GM19468 (cell line): ENCODE measurements at regions not wholly inside any gene's neighbourhood (a gene's known extent, or its start where the extent isn't known, plus 50 kb on each side); places are given as distances from the start of the nearest gene placed in this dataset.

Experiments used
- ATAC-seq: cut with Tn5 transposase; IDR thresholded peaks from one replicate; pipeline ENCODE4 v1.9.1; 2021; ENCODE audit warnings: mild to moderate bottlenecking, moderate library complexity, moderate number of reproducible peaks; ENCODE audit not compliant: unreplicated experiment; ENCODE audit errors: extremely low read depth

DNA sequence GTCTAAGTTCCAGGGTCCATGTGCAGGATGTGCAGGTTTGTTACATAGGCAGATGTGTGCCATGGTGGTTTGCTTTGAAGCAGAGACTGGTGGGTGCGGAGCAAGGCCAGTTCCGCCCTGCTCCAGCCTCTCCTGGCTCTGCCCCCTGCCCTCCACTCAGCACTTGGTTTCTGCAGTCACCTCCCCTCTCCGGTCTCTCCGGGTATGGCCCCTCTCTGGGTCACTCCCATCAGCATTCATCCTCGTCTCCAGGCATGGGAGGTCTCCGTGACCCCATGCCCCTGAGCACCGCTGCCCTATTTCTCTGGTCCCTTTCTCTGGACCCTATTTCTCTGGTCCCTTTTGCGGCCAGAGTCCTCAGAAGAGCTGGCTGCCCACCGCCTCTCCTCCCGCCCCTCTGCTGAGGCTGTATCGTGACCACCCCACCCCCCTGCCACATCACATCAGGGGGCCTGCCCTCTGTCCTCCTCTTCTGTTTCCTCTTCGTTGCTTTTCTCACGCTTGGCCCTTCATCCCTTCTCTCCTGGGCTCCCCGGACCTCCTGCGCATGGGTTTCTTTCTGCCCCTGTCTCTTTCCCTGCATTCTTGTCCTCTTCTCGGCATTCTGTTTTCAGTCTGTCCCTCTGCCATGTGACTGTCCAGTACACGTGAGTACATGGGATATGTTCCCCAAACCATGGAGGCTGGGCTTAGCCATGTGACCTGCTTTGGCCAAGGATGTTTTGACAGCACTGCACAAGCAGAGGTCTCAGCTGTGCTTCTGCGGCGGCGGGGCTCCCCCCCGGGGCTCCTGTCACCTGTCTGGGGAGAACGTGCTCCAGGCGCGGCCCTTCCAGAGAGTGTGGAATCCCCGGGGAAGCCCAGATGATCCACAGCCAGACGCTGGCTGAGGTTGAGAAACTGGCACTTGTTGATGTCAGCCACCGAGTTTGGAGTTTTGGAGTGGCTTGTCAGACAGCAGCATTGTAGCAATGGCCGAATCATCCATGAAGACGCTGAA, 54.4 kb upstream of the C1orf174 start:
- no peak for ATAC-seq

DNA sequence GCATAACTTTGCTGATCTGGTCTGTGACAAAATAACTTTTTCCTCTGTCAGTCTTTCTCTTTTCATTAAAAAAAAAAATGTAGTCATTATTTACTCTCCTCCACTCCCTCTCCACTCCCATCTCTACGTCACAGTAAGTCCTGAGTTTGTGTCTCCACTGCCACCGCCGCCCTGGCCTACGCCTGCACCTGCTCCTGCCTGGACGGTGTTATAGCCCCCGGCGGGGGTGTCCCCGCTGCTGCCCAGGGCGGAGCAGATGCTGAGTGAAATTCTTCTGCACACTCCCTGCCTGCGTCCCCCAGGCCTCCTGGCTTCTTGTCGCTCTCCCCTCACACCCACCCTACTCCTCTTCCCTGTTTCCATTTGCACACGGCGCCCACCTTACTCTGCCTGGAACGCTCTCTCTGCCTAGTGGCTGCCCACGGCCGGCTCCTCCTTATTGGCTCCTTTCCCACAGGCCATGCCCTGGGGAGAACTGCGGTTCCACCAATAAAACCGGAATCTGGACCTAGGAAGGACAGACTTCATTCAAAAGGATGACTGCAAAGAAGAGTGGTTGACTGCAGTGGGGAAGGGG, 55.2 kb upstream of the C1orf174 start:
- no peak for ATAC-seq

DNA sequence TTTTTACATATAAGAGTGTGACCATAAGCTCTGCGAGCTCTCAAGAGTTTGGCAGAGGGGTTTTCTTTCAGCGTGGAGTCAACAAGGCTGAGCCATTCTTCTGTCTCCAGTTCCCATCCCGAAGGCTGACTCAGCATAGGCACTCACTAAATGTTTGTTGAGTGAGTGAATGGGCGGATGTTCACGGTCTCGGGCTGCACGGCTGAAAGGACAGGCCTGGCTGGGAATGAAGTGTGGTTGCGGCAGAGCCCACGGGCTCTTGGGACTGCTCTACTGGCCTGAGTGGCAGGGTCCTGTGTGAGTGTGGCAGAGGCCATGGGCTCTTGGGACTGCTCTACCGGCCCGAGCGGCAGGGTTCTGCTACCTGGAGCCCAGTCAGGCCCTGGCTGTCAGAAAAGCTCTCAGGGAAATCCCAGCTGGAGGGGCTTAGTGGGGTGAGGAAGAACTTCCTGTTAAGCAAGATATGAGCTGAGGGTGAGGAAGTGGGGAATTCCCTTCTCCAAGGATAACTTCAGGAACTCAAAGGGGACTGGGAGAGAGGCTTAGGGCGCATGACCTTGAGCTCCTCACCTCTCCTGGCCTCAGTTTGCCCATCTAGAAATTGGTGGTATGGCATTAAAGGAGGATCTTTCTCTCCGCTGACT, 56.6 kb upstream of the C1orf174 start:
- ATAC-seq = no peak

DNA sequence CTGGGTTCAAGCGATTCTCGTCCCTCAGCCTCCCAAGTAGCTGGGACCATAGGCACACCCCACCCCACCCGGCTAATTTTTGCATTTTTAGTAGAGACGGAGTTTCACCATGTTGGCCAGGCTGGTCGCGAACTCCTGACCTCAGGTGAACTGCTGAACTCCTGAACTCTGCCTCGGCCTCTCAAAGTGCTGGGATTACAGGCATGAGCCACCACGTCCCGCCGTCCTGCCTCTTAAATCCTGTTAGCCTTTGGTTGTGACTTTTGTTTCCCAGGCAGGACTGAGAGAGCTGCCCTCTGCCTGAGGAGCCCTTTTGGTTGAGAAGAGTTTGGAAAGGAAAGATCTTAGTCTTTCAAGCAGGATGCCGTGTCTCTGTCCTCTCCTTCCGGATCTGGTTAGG, 59.3 kb upstream of the C1orf174 start:
- ATAC-seq = no peak

DNA sequence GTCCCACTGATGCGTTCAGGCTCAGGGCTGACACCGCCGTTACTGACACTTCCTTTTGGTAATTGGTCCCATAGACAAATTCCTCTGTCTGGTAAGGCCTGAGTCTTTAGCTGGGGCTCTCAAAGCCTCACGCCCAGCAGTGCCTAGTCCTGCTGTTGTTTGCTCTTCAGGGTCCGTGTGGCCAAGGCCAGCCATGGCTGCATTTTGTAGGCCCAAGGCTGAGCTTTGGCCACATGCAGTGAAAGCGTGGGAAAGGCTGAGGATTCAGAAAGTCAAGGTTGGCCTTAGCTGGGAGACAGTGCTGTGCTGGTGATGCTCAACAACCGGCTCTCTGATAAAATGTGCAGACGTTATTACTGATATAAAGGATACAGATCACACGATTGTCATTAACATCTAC, 63.5 kb upstream of the C1orf174 start:
- ATAC-seq = no peak

DNA sequence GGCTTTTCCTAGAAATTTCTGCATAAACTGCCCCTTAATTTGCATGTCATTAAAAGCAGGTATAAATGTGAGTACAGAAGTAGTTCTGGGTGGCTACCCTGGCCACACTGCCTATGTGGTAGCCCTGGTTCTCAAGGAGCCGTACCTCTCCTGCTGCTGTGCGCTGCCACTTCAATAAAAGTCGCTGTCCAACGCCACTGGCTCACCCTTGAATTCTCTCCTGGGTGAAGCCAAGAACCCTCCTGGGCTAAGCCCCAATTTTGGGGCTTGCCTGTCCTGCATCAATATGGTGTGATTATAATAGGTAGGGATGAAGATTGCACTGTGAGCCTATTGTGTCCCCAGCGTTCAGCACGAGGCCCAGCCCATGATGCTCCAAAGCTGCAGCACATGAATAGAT, 65.6 kb upstream of the C1orf174 start:
- ATAC-seq = no peak

DNA sequence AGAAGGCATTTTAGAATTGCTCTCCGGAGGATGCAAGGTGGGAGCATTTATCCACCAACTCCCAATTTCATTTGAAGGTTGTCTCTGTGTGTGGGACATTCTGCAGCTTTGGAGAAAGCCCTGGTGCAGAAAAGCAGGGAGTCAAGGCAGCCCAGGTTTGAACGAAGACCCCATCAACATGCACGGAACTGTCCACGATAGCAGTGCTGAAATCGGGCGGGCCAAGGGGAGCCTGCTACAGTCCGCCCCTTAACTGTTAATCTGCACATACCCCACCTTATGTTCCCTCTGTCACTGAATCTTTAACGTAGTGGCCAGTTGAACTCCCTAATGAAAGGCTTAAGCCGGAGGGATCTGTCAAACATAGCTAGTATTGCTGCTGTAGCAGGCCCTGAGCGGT, 68.8 kb upstream of the C1orf174 start:
- ATAC-seq = no peak

DNA sequence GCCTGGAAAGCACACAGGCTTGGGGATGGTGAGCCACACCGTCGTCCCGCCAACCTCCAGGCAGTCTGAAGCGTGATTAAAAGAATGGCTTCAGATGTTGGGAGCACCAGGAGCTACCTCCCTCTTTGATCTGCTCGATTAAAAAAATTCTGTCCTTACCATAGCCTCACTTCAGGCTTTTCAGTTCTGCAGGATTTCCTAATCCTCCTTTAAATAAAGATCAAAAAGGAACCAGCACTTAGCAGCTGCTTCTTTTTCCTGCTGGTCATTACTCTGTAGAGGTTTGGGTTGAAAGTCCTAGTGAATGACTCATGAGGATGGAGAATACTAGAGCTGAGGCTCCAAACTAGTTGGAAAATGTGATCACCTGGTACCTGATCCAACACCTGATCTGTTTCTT, 71.9 kb upstream of the C1orf174 start:
- no peak for ATAC-seq

DNA sequence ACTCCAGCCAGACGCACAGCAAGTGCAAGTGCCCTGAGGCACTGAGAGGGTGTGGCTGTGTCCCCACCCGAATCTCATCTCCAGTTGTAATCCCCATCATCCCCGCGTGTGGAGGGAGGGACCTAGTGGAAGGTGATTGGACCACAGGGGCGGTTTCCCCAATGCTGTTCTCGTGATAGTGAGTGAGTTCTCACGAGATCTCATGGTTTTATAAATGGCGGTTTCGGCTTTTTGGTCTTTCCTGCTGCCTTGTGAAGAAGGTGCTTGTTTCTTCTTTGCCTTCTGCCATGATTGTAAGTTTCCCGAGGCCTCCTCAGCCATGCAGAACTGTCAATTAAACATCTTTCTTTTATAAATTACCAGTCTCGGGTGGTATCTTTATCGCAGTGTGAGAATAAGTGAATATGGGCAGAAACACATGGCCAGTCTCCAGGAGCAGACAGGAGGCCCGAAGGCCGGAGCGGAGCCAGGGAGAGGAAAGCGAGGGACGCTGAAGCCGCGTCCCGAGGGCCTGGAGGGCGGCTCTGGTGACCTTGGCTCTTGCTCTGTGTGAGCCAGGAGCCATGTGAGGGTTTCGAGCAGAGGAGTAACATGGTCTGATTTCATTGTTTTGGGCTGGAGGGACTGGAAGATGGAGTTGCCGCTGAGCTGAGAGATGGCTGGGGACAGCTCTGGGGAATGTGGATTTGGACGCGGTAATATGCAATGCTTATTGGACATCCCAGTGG, 76.0 kb upstream of the C1orf174 start:
- ATAC-seq = no peak

DNA sequence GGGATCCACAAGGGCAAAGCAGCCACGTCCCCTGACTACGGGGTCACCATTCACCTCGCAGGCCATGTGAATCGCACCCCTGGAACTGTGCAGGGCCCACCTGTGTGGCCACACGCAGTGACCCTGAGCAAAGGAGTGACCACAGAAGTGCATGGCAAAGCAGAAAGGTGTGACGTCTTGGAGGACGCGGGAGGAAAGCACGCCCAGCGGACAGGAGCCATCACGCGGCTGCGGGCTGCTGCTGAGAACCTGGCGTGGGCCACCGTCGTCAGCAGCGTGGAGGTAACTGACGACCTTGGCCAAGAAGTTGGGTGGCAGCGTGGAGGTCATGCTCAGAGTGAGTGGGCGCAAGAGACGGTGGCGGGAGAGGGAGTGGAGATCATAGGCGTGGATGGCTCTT, 76.7 kb upstream of the C1orf174 start:
- no peak for ATAC-seq

DNA sequence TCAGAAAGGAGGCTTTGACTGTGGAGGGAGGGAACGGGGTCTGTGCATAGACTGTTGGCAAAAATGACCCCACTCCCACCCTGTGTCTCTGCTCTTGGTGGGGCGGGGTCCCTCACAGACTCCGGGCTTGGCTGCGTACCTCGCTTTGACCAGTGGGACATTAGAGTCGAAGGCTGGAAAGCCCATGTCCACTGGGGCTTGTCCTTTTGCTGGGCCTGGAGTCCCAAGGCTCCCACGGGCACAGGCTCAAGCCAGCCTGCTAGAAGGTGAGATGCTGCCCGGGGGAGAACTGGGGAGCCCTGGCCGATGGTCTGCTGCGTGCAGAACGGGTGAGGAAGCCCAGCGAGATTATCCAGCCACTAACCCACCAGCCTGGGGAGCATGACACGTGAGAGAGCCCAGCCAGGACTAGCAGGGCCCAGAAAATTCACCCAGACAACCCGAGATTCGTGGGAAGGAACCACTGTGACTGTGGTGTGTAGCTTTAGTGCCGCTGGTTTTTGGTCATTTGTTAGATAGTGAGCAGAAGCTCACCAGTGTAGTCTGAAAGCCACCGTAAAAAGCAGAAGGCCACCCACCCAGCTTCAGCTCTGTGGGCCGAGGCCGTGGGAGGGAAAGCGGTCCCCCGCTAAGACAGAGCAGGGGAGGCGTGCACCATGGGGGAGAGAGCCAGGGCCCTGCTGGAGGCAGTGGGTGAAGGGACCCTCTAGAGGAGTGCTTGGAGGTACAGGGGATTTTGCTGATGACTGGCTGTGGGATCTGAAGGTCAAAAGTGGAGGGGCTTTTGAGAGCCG, 78.3 kb upstream of the C1orf174 start:
- no peak for ATAC-seq

DNA sequence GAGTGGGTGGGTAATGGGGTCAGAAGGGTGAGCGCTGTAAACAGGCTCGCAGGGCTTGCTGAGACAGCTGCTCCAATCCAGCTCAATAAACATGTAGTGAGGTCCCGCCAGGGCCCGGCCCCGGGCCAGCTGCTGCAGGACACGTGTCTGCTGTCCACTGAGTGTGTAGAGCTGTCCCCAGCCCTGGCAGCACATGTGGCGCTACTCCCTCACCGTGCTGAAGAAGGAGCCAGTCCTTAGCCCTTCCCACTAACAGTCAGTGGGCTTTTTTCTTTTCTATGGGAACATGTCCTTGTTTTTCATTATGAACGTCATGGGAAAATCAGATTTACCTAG, 78.9 kb upstream of the C1orf174 start:
- no peak for ATAC-seq

DNA sequence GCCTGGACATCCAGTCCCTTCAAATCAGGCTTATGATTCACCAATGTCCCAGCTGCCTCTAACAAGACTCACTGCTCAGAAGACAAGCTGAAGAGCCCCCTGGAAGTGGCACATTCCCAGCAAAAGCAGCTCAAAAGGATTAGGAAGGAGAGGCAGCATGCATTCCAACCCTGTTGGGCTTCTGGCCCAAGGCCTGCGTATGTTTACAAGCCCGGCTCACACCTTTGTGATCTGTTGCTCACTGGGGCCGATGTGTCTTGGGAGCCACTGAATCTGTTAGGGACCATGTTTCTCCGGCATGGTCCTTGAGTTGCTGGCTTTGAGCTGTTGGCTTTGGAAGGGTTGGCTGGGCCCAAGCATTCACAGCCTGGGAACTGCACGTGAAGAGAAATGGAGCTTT, 81.2 kb upstream of the C1orf174 start:
- ATAC-seq = no peak

DNA sequence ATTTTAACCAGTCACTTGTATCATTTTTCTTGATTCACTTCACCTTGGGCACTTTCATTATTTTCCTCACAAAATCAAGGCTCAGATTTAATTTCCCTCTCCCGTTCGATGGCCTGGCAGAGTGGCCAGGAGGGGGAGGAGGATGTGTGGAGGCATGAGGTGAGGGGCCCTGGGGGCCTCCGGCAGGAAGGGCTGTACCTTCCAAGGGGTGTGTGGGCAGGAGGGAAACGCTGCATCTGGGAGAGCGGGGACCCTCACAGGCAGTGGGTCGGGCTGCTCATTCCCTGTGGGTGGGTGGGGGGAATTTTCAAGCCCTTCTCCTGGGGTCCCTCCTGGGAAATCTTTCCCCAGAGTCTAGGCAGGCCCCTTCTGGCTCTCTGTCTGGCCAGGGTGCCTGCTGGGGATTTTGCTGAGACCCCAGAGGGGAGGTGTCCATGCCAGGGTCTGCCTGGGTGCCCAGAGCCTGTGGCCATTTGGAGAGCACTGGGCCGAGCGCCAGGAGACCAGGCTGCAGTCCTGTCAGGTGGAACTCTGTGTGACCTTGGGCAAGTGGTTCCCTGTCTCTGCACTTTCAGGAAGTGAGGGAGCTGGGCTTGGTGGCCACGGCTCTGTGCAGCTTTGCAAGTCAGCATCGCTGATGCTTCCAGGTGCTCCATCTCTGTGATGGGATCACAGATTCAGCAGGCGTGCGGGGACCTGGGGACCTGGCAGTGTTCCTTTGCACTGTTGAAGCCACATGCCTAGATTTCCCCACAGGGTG, 81.9 kb upstream of the C1orf174 start:
- ATAC-seq = no peak

DNA sequence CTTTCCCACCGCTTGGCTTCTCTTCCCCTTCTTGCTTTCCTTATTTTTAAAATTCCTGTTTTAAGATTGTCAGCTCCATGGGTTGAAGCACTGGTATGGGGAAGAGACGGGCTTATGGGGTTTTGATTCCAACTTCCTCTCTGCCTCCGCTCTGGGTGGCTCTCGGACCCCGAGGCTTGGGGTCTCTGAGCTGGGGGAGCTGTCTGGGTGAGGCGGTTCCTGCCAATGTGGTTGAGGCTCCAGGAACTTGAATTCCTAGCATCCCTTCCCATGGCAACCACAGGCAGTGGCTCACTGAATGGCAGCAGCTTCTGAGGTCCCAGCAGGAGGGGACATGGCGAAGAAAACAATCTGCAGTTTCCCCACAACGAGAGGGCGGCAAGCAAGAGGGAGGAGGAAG, 83.1 kb upstream of the C1orf174 start:
- no peak for ATAC-seq

DNA sequence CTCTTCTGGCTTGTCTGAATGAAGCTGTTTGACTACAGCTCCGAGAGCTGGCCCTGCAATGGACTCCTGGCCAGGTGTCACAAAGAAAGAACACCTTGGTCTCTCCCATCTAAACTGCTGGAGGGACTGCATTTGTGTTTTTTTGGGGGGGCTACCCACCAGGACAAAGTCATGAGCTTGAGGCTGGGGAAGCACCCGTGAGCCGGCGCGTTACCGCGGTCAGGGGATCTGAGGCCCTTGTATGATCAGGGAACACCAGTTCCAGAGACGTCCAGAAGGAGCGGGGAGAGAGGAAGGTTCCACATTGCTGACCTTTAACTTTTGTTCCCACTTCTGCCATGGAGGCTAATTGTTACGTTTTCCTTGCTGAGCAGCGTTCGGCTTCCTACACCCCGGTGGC, 84.5 kb upstream of the C1orf174 start:
- ATAC-seq = no peak

DNA sequence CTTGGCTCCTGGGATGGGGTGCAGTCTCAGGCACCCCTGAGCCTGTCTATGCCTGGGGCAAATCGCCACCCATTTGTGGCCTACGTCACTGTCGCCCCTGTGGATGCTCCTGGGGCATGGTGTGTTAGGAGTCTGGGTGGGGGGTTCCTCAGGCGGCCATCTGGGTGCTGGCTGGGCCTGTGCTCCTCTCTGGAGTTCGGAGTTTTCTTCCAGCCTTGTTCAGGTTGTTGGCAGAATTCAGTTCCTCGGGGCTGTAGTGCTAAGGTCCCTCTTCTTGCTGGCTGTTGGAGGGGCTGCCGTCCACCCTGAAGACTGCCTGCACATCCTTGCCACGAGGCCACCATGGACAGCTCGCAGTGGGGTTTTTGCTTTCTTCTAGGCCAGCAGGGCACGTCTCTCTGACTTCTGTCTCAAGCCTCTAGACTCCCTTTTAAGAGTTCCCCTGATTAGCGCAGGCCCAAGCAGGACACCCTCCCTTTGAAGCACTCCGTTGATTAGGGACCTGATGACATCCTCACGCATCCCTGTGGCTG, 86.7 kb upstream of the C1orf174 start:
- ATAC-seq = no peak

DNA sequence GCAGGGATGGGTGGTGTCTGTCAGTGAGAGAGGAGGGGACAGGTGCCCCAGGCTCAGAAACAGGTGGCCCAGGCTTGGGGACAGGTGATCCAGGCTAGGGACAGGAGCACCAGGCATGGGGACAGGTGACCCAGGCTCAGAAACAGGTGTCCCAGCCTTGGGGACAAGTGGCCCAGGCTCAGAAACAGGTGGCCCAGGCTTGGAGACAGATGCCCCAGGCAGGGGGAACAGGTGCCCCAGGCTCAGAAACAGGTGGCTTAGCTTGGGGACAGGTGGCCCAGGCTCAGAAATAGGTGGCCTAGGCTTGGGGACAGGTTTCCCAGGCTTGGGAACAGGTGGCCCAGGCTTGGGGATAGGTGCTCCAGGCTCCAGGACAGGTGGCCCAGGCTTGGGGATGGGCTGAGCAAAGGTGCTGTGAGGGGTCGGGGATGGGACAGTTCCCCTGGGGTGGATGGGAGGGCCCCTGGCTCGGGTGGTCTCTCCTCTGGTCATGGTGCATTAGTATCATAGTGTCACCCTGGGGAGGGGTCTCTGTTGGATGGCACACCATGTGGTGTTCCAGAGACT, 87.7 kb upstream of the C1orf174 start:
- ATAC-seq = no peak

DNA sequence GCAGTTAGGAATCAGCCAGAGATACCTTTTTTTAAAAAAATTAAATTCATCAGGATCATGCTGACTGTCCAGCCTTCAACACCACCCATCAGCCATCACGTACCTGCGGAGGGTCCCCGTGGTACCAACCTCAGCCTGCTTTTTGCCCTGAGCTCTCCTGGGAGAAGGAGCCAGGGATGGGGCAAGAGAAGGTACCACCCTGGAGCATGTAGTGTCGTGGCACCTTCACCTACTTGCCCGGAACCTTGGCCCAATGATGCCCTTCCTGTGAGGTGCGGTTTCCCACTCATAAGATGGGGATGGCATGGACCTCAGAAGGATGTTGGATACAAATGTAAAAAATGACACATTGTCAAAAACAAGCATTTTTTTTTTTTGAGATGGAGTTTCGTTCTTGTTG, 88.4 kb upstream of the C1orf174 start:
- ATAC-seq = no peak
